OCI-LY7 (cell line): ENCODE measurements at regions not wholly inside any gene's neighbourhood (a gene's known extent, or its start where the extent isn't known, plus 50 kb on each side); places are given as distances from the start of the nearest gene placed in this dataset.

ENCODE experiments used
- EZH2phosphoT487 ChIP-seq: fragments of 200-600 bp; sonication (generic); IDR thresholded peaks from 2 replicates; pipeline ENCODE4 v1.6.1; 2018; ENCODE audit warnings: low read depth, borderline replicate concordance, mild to moderate bottlenecking, mixed run types, antibody characterized with exemption, low read length, moderate library complexity, mixed read lengths
- TF ChIP-seq, protein P1 (sequence below): fragments of 200-600 bp; sonication (generic); conservative IDR thresholded peaks from 2 replicates; pipeline ENCODE4 v1.5.1; 2014; ENCODE audit warnings: mild to moderate bottlenecking, antibody characterized with exemption, low read length, moderate library complexity, mixed read lengths

DNA sequence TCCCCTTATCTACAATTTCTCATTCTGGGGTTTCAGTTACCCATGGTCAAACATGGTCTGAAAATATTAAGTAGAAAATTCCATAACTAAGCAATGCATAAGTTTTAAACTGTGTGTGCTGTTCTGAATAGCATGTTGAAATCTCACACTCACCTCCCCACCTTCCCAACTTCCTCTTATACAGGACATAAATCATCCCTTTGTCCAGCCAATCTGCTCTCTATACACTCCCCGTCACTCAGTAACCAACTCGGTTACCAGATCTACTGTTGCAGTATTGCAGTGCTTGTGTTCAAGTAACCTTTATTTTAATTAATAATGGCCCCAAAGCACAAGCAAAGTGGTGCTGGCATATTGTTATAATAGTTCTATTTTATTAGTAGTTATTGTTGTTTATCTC is 420.5 kb downstream of the GXYLT1 start:
- TF ChIP-seq, protein P1, sequence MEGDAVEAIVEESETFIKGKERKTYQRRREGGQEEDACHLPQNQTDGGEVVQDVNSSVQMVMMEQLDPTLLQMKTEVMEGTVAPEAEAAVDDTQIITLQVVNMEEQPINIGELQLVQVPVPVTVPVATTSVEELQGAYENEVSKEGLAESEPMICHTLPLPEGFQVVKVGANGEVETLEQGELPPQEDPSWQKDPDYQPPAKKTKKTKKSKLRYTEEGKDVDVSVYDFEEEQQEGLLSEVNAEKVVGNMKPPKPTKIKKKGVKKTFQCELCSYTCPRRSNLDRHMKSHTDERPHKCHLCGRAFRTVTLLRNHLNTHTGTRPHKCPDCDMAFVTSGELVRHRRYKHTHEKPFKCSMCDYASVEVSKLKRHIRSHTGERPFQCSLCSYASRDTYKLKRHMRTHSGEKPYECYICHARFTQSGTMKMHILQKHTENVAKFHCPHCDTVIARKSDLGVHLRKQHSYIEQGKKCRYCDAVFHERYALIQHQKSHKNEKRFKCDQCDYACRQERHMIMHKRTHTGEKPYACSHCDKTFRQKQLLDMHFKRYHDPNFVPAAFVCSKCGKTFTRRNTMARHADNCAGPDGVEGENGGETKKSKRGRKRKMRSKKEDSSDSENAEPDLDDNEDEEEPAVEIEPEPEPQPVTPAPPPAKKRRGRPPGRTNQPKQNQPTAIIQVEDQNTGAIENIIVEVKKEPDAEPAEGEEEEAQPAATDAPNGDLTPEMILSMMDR: no peak
- TF ChIP-seq EZH2phosphoT487: no peak
